Left ventricle myocardium superior (tissue), 1 donor: ENCODE measurements at regions not wholly inside any gene's neighbourhood (a gene's known extent, or its start where the extent isn't known, plus 50 kb on each side); places are given as distances from the start of the nearest gene placed in this dataset.
A peak's percentile ranks its signal among the peaks of the same experiment; 100 is the strongest.
"Not testable (repeated sequence)": the region's sequence is repeated elsewhere in the genome, so short reads cannot be mapped to it uniquely, and the experiment has no call there.

Experiments used
- ATAC-seq: fragments of 200-7000 bp; cut with Tn5 transposase; one replicate; pipeline ENCODE4 v1.9.1; 2020; ENCODE audit warnings: mild to moderate bottlenecking, moderate library complexity
- DNase-seq: peaks from one replicate; pipeline ENCODE4 v3.0.0-alpha.2; 2020
- intact Hi-C: fragments of 100-400 bp; cut with micrococcal nuclease; formaldehyde crosslinking; loops from one replicate; pipeline ENCODE4 v1.11.0; 2022
- donor health status: DM: no; HTN: yes; CAD: no; lungs with severe emphysema.

GRCh38 chr2:105519516-105519915 is 120.7 kb upstream of the FHL2 start:
- no peak for ATAC-seq
- intact Hi-C loops = no loop called here
- no peak for DNase-seq

GRCh38 chr2:105518897-105519296 is 120.0 kb upstream of the FHL2 start:
- DNase-seq (no peak), ATAC-seq (peak; percentile 3)
- intact Hi-C loops = no loop called here

DNA sequence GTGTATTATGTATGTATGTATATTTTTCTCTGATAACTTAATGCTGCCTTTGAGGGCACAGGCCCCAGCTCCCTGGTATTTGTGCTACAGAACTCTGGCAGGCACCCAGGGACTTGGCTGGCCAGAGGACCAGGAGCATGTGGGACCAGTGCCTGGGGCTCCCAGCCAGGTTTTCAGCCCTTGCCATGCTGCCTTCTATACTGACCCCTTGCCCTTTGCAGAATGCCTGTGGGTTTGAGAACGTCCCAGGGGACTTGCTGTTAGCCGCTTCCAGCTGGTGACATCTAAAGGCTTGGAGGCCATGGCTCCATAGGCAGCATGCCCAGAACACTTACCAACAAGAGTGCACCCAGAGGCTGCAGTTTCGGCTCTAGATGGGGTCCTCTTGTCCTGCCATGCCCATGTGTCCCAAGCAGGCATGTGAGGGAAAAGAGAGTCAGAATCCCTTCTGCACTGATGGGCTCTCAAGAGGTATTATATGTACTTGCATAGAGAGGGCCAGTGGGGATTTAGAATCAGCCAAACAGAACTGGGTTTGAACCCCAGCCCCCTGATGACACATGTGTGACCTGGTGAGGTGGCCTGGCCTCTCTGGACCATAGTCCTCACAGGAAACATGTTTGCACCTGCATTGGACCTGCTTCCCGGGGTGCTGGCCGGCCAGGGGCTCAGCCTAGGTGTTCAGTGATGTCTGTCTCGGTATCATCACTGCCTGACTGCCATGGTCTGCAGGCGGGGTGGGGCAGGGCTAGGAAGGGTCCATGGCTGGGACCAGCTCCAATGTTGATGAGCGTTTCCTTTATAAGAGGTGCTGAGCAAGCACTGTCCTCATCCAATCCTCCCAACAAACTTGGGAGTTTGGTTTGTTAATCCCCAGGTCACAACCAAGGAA is 119.2 kb upstream of the FHL2 start:
- DNase-seq (peak; percentile 93), ATAC-seq (peak; percentile 74)
- intact Hi-C loops = no loop called here

DNA sequence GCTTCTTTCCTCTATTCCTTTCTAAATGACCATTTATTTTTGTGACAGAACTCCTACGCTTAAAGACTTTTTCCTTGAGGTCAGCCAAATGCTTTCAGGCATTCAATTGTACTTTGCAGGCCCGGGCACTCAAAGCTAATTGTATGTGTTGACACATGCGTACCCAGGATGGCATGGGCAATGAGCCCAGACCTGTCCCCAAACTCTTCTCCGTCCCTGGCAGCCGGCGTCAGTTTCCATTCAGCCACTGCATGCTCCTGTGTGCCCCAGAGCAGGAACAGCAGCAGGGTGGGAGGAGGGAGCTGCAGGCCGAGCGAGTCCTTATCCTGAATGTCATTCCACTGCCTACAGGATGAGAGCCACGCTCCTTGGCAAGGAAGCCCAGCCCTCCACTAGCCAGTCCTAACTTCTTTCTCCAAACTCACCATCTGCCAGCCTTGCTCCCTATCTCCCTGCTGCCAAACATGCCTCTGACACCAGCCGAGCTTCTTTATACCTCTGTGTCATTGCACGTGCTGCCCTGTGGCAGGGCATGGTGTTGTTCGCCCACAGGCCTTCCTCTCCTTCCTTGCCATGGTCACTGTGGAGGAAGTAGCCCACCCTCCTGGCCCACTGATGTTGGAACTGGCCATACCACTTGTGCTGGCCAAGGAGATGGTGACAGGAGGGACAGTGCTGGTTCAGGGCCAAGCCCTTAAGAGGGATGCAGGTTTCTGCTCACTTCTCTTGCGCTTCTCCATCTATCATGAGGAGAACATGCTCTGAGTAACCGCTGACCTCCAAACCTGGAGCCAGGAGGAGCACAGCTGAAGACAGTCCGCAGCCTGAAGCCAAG is 116.9 kb upstream of the FHL2 start:
- intact Hi-C loops = no loop called here
- DNase-seq = peak; percentile 91
- peak; percentile 83 for ATAC-seq

GRCh38 chr2:105514576-105514975 is 115.7 kb upstream of the FHL2 start:
- ATAC-seq = no peak
- intact Hi-C loops = no loop called here
- no peak for DNase-seq

- no peak for DNase-seq
- intact Hi-C loops = no loop called here
- peak; percentile 30 for ATAC-seq
These were observed 112.1 kb upstream of the FHL2 start for GRCh38 chr2:105510761-105511528.

DNA sequence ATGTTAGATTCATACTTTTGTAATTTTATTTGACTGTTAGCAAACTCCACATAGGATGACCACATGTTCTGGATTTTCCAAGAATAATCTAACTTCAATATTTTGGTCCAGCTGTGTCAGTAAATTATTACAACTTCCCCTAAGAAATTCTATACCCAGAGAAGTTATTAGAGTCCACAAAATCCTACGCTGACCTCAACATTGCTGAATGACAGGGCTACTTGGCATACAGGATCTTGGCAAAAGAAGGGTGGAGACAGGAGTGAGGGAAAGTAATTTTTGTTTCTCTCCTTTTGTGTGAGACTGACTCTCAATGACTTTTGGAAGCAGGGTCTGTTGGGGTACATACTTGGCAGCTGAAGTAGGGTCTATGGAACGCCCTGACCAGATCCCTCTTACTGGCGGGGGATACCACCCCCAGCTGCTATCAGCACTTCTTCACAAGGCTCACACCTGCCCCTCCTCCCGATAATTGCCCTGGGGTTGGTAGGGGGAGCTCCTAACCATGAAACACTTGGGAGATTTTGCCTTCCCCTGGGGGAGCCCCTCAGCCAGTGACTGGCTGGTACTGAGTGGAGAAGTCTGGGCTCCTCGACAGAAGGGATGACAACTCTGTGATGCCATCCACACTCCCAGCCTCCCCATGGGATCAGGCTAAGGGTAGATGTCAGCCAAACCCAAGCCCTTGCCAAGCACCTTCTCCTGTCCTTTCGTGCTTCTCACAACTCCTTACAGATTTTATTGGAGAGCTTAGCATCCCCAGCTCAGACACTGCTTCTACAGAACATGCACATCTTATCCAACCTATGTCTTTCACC is 110.6 kb upstream of the FHL2 start:
- DNase-seq = no peak
- intact Hi-C loops = no loop called here
- ATAC-seq = peak; percentile 43

GRCh38 chr2:105506860-105507259 is 108.0 kb upstream of the FHL2 start:
- DNase-seq, ATAC-seq, intact Hi-C loops: not testable (repeated sequence)

GRCh38 chr2:105504459-105504858 is 105.6 kb upstream of the FHL2 start:
- ATAC-seq = peak; percentile 79
- intact Hi-C loops = no loop called here
- no peak for DNase-seq

DNA sequence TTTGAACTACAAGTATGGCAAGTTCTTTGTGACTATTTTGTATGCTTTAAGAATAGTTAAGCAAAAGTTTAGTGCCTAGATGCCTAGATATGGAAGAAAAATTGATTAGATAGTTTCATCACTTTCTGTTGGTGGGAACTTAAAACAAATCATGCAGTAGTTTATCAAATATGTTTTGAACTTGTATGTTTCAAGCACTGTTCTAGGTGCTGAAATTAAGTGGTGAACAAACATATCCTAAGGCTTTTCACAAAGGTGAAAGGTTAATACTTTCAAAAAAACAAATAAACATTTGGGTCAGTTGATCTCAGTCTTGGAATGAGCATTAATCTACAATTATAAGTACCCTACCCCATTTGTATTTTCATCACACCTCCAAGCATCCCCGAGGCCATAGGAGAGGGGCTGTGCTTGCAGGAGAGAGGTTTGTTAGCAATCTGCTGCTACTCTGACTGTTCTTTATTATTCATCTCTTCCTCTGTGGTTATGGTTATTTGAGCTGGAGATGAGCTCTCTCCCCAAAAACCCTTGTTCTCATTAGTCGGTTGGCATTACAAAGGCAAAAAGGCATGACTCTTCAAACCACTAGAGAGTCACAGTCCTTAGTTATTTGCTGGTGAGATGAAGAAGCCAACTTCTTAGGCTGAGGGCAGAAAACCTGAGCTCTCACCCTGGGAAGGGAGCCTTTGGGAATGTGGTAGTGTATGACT is 103.9 kb upstream of the FHL2 start:
- DNase-seq = no peak

DNA sequence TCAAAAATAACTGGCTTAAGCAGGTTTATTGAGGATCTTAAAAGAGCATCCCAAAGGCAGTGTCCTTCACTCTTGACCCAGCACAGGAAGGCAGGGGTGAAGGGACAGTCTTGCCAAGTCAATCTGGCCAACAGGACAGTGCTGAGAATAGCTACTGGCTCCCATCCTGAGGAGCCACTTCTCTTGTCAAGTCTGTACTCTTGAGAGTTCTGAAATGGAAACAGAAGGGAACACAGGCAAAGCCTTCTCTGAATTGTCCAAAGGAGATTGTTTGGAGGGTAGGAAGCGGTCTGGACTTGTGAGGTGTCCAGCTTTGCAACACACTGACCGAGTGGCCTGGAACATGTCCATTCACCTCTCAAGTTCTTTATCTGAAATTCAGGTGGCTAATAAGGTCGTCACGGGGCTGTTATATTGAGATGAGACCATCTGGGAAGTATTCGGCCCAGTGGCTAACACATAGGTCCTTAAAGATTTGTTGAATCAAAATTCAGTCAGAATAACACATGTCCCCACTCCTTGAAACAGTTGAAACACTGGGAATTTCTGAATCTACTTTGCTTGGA is 99.5 kb upstream of the FHL2 start:
- DNase-seq = peak; percentile 46
- intact Hi-C loops = loop anchor here (10.0 kb wide), 1 partner anchor 114 kb away; no protein-coding TSS in a partner anchor
- ATAC-seq = peak; percentile 63

More for the DNA sequence above, 103.9 kb upstream of the FHL2 start:
- ATAC-seq = no peak
- intact Hi-C loops = no loop called here

- ATAC-seq = no peak
- intact Hi-C loops = loop anchor here (10.0 kb wide), 1 partner anchor 112 kb away; no protein-coding TSS in a partner anchor
- no peak for DNase-seq
These were observed 98.2 kb upstream of the FHL2 start for GRCh38 chr2:105497094-105497493.

- intact Hi-C loops = loop anchor here (10.0 kb wide), 1 partner anchor 111 kb away; no protein-coding TSS in a partner anchor
- ATAC-seq = peak; percentile 77
- peak; percentile 71 for DNase-seq
These were observed 97.4 kb upstream of the FHL2 start for GRCh38 chr2:105496271-105496670.

DNA sequence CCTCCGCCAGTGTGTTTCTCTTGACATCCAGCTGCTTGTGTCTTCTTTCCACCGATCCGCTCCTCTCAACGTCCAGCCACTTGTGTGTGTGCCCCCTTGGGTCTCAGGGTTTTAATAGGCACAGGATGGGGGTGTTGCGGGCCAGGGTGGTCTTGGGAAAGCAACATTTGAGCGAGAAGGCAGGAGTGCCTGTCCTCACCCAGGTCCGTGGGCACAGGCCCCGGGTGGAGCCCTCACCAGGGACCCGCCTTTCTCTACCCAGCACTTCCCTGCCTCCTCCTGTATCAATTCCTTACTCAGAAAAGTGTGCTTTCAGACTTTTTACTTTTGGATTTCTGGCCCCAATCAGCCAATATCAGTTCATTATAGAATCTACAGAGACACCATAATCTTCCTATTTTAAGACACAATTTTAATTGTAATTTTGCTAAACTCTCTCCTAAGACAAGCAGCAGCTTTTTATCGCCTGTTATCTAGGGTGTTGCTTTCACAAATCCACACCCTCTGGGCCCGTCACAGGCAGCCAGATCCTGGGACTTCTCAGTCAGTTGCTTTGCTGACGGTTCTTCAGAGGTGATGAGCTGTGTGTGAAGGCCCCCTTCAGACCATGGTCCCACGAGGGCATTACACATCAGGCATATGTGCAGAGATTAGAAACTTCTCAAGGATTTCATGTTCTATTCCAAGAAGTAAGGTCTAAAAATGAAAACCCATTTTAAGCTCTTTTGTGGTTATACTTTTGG is 96.0 kb upstream of the FHL2 start:
- ATAC-seq (peak; percentile 79), DNase-seq (peak; percentile 78)
- intact Hi-C loops = loop anchor here (10.0 kb wide), 1 partner anchor 110 kb away; no protein-coding TSS in a partner anchor

GRCh38 chr2:105490956-105491355 is 92.1 kb upstream of the FHL2 start:
- ATAC-seq (no peak), DNase-seq (no peak)
- intact Hi-C loops = loop anchor here (10.0 kb wide), 1 partner anchor 106 kb away; no protein-coding TSS in a partner anchor

GRCh38 chr2:105490204-105490603 is 91.4 kb upstream of the FHL2 start:
- intact Hi-C loops = loop anchor here (10.0 kb wide), 1 partner anchor 105 kb away; no protein-coding TSS in a partner anchor
- DNase-seq (peak; percentile 54), ATAC-seq (peak; percentile 34)
